Inflammatory macrophage treated with lipopolysaccharide for 4 hours (primary cell): ENCODE measurements at regions not wholly inside any gene's neighbourhood (a gene's known extent, or its start where the extent isn't known, plus 50 kb on each side); places are given as distances from the start of the nearest gene placed in this dataset.
A peak's percentile ranks its signal among the peaks of the same experiment; 100 is the strongest.

Source experiments
- DNase-seq: peaks from one replicate; pipeline ENCODE4 v3.0.0-alpha.2; 2020

- DNase-seq = no peak
Measured at GRCh38 chr5:81914696-81915095, 57.1 kb upstream of the ATG10 start.

- no peak for DNase-seq
Measured at GRCh38 chr5:81912933-81913332, 58.9 kb upstream of the ATG10 start.

DNA sequence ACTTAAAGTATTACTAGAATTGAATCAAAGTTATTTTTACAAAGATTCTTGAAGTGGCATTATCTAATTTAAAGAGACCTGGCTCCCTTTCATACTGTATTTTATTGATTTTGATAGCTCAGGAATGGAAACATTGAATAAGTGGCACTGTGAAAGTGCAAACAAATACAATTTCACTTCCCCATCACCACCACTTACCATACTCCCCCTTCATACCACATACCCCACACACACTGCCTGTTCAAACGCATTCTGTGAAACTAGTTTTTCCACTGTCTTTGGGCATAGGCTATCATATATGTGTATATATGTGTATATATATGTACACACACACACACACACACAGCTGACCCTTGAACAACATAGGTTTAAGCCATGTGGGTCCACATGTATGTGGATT lies 62.1 kb upstream of the ATG10 start:
- DNase-seq = peak; percentile 24

GRCh38 chr5:81908771-81909170 lies 63.1 kb upstream of the ATG10 start:
- DNase-seq = no peak

DNA sequence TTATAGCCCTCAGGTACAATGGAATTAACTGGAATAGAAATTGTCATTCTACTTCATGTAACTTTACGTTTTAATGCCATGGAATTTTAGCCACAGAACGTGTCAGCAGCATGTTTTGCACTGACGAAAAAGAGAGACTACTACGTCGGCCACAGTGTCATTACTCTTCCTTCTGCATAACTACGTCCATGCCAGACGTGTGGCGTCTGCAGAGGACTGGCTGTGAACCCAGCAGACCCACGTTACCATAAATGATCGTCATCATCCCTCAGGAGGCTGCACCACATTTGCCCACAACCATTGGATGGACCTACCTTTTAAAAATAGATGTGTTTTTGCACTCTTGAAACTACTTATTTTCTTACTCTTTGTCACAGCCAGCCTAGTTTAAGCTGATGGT lies 63.8 kb upstream of the ATG10 start:
- no peak for DNase-seq

GRCh38 chr5:81907012-81907635 lies 64.7 kb upstream of the ATG10 start:
- DNase-seq = no peak

GRCh38 chr5:81906086-81906485 lies 65.7 kb upstream of the ATG10 start:
- DNase-seq = no peak

DNA sequence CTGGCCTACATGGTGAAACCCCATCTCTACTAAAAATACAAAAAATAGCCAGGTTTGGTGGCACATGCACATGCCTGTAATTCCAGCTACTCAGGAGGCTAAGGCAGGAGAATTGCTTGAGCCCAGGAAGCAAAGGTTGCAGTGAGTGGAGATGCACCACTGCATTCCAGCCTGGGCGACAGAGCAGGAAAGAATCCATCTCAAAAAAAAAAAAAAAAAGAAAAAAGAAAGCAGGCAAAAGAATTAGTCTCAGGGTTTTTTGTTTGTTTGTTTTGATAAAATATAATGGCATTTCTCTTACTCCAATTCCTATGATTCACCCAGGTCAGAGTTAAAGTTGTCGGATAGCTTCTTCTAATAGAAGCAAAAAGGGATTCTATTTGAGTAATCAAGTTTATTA lies 67.0 kb upstream of the ATG10 start:
- DNase-seq = no peak

DNA sequence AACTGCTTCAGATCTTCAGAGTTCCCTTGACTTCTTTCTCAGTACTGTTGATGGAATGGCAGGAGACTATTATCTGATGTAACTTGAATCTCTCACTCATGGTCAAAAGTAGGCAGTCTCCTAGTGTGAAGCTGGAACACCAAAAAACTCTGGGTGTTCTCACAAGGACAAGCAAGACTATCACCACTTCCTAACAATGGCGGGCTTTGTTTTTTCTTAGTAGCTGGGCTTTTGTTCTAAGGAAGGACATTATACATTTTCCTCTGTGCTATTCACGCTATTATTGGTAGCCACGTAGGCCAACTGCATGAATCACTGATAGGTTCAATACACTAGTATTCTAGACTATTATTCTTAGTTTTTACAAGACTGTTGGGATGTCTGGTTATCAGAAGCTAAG lies 67.7 kb upstream of the ATG10 start:
- no peak for DNase-seq

- no peak for DNase-seq
Measured at GRCh38 chr5:81901586-81901985, 70.2 kb upstream of the ATG10 start.

GRCh38 chr5:81899123-81899522 lies 72.7 kb upstream of the ATG10 start:
- no peak for DNase-seq

DNA sequence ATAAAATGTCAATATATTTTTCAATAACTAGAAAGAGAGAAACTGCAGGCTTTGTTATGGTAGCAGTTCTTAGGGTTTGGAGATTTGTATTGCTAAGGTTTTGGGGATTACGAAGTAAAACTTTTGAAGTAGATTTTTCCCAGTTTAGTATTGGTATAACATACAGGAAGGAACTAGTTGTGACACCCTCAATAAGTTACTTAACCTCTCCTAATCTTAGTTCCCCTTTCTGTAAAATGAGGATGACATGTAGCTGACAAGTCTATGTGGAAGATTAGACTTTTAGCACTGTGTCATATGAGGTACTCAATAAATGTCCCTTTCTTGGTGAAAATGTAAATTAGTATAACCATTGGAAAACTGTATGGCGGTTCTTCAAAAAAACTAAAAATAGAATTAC lies 73.4 kb upstream of the ATG10 start:
- DNase-seq = peak; percentile 89

DNA sequence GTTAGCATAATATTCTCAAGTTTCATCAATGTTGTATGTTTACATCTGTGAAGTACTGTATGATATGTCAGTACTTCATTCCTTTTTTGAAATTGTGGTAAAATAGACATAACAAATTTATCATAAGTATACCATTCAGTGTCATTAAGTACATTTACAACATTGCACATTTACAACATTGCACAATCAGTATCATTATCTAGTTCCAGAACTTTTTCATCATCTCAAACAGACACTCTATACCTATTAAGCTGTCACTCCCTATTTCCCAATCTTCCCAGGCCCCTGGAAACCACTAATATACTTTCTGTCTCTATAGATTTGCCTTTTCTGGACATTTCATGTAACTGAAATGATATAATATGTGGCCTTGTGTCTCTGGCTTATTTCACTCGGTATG lies 75.1 kb upstream of the ATG10 start:
- DNase-seq = peak; percentile 32

DNA sequence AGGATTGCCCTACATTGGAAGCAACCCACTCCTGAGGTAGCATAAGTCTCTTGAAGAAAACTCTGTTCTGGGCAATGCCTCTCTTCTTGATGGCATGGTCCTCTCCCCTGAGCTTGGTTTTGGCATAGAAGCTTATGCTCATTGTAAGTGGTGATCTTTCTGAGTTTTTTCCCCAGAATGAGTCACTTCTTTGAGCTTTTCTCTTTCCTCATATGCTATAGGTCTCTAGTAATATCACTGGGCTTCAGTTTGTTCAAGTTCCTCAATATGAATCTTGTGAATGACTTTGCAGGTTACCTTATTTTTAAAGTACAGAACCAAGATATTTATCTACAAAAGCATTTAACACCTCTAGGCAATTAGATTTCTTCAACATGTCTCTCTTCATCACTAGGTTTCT lies 76.5 kb upstream of the ATG10 start:
- peak; percentile 88 for DNase-seq

DNA sequence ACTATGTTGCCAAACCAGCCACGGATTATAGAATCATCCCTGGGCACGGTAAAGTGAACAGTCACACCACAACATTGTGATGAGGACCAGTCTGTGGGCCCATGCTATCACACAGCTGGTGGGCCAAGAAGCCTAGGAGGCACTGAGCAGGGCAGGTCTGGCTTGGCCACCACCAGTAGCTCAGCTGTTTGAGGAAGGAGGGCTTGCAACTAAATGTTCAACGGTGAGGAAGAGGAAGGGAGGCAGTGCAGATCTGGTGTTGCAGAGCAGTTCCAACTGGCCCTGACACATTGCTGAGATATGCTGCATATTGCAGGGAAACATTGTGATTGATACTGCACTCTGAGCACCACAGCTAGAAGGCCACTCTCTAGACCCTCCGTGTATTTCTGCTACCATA lies 77.9 kb upstream of the ATG10 start:
- peak; percentile 10 for DNase-seq

DNA sequence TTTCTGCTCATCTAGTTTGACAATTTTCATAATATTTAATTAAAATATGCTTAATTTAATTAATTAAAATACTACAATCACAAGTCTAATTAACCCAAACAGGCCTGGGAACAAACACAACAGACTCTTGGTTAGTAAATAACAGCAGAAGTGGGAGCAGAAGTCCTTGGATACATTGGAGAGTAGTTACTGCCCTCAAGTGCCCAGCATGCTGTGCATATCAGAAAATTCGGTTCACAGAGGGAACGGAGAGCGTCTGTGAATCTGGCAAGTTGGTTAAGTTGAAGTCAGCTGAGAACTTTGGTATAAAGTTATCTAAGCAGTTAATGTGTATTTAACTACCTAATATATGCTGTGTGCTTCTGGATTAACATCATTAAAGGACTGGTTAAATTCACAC lies 87.0 kb upstream of the ATG10 start:
- DNase-seq = no peak

DNA sequence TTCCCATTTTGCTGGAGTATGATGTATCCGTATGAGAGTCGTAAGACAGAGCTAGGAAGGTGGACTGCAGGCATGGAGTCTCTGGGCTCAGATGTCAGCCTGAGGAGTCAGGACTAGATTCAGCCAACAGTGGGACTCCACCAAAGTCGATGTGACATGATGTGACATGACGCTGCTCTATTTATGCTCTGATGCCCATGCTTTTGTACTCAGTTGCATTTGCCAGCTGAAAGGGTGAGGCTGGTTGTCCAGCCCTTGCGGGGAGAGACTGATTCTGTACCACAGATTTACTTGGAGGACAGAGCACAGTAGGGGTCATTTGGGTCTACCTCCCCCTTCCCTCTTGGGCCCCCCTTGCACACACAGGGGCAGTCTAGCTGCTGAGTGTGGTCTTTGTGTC lies 88.5 kb upstream of the ATG10 start:
- DNase-seq = no peak

DNA sequence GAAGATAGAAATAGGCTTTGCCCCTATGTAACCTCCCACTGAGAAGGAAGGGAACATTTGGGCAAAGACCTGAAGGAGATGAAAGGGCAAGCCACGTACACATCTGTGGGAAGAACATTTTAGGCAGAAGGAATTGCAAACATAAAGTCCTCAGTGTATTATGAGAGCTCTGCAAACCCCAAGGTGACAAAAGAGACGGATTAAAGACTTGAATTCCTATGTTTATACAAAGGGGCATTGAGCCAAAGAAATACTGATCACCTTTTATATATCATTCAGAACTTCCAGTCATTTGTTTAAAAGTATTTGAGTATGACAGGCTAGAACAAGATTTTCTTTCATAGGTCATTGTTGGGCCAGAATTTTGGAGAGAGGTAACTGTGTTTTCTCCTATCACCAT lies 90.2 kb upstream of the ATG10 start:
- DNase-seq = no peak

- DNase-seq = no peak
Measured at GRCh38 chr5:81879936-81880335, 91.9 kb upstream of the ATG10 start.

DNA sequence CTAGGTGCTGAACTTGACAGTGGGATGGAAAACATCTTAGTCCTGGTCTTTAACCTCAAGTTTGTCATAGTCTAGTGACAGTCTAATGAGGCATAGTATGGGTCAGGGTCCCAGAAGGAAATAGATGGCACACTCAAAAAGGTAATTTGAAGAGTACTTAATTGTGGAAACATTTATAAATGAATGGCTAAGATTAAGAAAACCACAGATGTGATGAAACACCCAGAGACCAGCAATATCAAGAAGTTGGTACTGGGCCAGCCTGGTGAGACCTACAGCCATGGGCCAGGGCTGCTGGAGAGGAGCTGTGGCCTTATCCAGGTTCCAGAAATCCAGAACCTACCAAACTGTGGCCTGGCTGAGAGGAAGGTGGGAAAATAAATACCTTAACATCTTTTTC lies 93.5 kb upstream of the ATG10 start:
- DNase-seq = no peak

DNA sequence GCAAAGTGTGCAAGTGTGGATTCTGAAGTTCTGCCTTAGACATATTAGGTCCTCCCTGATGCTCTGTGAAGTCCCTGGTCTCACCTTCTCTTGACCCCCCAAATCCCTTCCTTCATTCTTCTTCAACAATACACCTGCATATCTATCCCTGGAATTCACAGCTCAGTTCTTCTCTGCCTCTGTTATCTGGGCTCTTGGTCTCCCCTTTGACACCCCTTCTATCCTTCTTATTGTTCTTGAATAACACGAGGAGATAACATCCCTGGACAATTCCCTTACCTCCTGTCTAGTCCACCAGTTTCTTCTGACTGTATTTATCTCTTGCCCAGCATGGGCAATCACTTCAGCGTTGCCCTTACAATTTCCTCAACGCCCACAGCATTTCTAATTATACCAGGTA lies 104.8 kb upstream of the ATG10 start:
- DNase-seq = no peak

GRCh38 chr5:81860778-81861177 lies 109.9 kb upstream of the SSBP2 start:
- no peak for DNase-seq

- DNase-seq = no peak
Measured at GRCh38 chr5:81859624-81860023, 108.7 kb upstream of the SSBP2 start.

DNA sequence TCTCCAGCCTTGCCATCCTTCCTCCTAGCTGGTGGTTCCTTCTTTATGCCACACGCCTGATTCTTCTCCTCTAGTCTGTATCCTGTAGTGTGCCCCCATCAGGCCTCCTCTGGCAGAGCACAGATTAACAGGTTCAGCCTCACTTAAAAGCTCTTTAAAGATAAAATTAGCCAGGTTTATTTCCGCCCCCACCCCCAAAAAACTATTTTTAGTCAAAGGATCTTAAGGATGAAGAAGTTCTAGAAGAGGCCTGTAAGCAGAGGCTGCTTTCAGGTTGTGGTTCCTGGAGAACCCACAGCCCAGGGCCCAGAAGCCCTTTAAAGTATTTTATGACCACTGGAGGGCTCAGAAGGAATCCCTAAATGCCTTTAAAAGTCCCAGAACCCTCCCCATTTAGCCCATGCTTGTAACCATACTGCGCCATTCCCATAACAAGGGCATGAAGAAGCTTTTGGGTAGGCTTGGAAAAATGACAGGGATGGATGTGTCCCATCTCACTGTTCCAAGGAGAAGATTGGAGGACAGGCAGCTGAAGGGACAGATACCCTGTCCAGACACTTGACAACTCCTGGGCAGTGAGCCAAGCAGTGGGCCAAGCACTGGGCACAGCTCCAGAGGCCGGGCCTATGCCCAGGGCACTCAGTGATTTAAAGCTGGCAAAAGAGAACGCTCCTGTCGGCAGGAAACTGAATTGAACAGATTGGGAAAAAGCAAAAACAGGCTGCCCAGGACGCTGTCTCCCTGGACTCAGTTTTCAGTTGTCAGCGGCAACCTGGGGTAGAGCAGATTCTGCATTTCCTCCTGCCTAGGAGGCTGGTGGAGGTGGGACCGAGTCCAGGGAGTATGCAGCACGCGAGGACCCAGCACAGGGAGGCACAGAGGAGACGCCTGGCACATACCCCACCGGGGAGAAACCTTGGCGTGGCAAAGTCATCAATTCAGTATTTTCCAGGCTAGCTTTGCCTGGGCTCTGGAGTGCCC lies 106.3 kb upstream of the SSBP2 start:
- DNase-seq = peak; percentile 37

- no peak for DNase-seq
Measured at GRCh38 chr5:81855591-81855990, 104.7 kb upstream of the SSBP2 start.
